A549 (cell line): ENCODE measurements at regions not wholly inside any gene's neighbourhood (a gene's known extent, or its start where the extent isn't known, plus 50 kb on each side); places are given as distances from the start of the nearest gene placed in this dataset.

ENCODE experiments used
- ATAC-seq, 2 experiments: fragments of 200-7000 bp in 1 of 2; fragments of >200 bp in 1 of 2; cut with Nextera tagmentation in 1 of 2; cut with Tn5 transposase in 1 of 2; 3 replicates each; pipeline versions ENCODE4 v1.8.0 to v1.9.1; 2018 to 2020; ENCODE audit warnings: mild to moderate bottlenecking in 1 of 2, moderate library complexity in 1 of 2
- CTCF ChIA-PET: fragments of 300-600 bp; sonication (Branson Sonifier 250); formaldehyde crosslinking; extraction: SDS; loops from one replicate; lab custom pipeline; 2021; ENCODE audit warnings: antibody characterized with exemption, inconsistent platforms; lab: Yijun Ruan, JAX
- POLR2A ChIA-PET: fragments of 350-600 bp; formaldehyde crosslinking; extraction: SDS; loops from one replicate; lab custom pipeline; 2021; ENCODE audit warnings: antibody characterized with exemption, inconsistent platforms; lab: Yijun Ruan, JAX
- DNase-seq, 2 experiments: peaks; one replicate each; pipeline versions ENCODE4 v3.0.0 to v3.0.0-alpha.2; 2011 to 2016; ENCODE audit warnings: low read depth in 1 of 2, low spot score in 1 of 2
- FAIRE-seq: peaks from 2 replicates; lab custom pipeline; 2011; peaks lifted over from hg19 to GRCh38; lab: Jason Lieb, UNC
- H3K27ac ChIP-seq, 2 experiments: fragments of >200 bp; sonication (Bioruptor Twin); formaldehyde crosslinking; 3 replicates each; pipeline ENCODE4 v1.5.1; 2016 to 2017
- H3K4me1 ChIP-seq: fragments of >200 bp; sonication (Bioruptor Twin); formaldehyde crosslinking; 3 replicates; pipeline ENCODE4 v1.6.1; 2016
- H3K4me2 ChIP-seq: fragments of >200 bp; sonication (Bioruptor Twin); formaldehyde crosslinking; 3 replicates; pipeline ENCODE4 v1.6.1; 2016
- H3K4me3 ChIP-seq: fragments of >200 bp; sonication (Bioruptor Twin); formaldehyde crosslinking; 3 replicates; pipeline ENCODE4 v1.5.1; 2016
- H3K9me3 ChIP-seq: fragments of >200 bp; sonication (Bioruptor Twin); formaldehyde crosslinking; 3 replicates; pipeline ENCODE4 v1.6.1; 2016
- BHLHE40 ChIP-seq: IDR thresholded peaks from 2 replicates; pipeline ENCODE4 v1.6.1; 2012; ENCODE audit warnings: low read depth, low read length, inconsistent platforms
- CBX2 ChIP-seq: fragments of 200-600 bp; sonication (generic); IDR thresholded peaks from 2 replicates; pipeline ENCODE4 v1.6.1; 2016; ENCODE audit warnings: low read depth, mild to moderate bottlenecking, borderline replicate concordance
- CBX8 ChIP-seq: fragments of 200-600 bp; sonication (generic); IDR thresholded peaks from 2 replicates; pipeline ENCODE4 v1.6.1; 2016
- CHD2 ChIP-seq: fragments of 150-350 bp; IDR thresholded peaks from 2 replicates; pipeline ENCODE4 v1.6.1; 2014; ENCODE audit warnings: low read length; ENCODE audit not compliant: partially characterized antibody
- CHD4 ChIP-seq: fragments of 200-600 bp; sonication (generic); IDR thresholded peaks from 2 replicates; pipeline ENCODE4 v1.6.1; 2016; ENCODE audit warnings: antibody characterized with exemption, mild to moderate bottlenecking, borderline replicate concordance
- E2F6 ChIP-seq: IDR thresholded peaks from 2 replicates; pipeline ENCODE4 v1.6.1; 2012; ENCODE audit warnings: low read depth, borderline replicate concordance
- EHF ChIP-seq: fragments of 250-450 bp; sonication (Bioruptor Pico); IDR thresholded peaks from 2 replicates; pipeline ENCODE4 v1.5.0; 2020; ENCODE audit warnings: mild to moderate bottlenecking
- HOXB13 ChIP-seq: fragments of 250-450 bp; sonication (Bioruptor Pico); IDR thresholded peaks from 2 replicates; pipeline ENCODE4 v1.5.0; 2020; ENCODE audit warnings: low read depth, mild to moderate bottlenecking, moderate library complexity
- HOXB5 ChIP-seq: fragments of 250-450 bp; sonication (Bioruptor Pico); IDR thresholded peaks from 2 replicates; pipeline ENCODE4 v1.5.0; 2020; ENCODE audit warnings: mild to moderate bottlenecking, moderate library complexity
- JUN ChIP-seq, 2 experiments: fragments of >200 bp; sonication (Bioruptor Twin); formaldehyde crosslinking; IDR thresholded peaks; 2 replicates in 1 of 2; 3 replicates in 1 of 2; pipeline ENCODE4 v1.6.1; 2016 to 2017
- NFE2L2 ChIP-seq: fragments of 150-350 bp; conservative IDR thresholded peaks from 2 replicates; pipeline ENCODE4 v1.6.1; 2014; ENCODE audit warnings: low read length
- POLR2A ChIP-seq: IDR thresholded peaks from 2 replicates; pipeline ENCODE4 v1.6.1; 2012; ENCODE audit warnings: mild to moderate bottlenecking, low read length
- POLR2AphosphoS2 ChIP-seq: conservative IDR thresholded peaks from 2 replicates; pipeline ENCODE4 v1.6.1; 2012; ENCODE audit warnings: low read length, improper control_type of control experiment, inconsistent platforms
- RARB ChIP-seq: fragments of 250-450 bp; sonication (Bioruptor Pico); IDR thresholded peaks from 2 replicates; pipeline ENCODE4 v1.8.0; 2021; ENCODE audit warnings: mild to moderate bottlenecking, moderate library complexity
- RCOR1 ChIP-seq: fragments of 150-350 bp; IDR thresholded peaks from 2 replicates; pipeline ENCODE4 v1.6.1; 2014; ENCODE audit warnings: antibody characterized with exemption, low read length, low read depth
- REST ChIP-seq: fragments of 200-600 bp; sonication (generic); IDR thresholded peaks from 2 replicates; pipeline ENCODE4 v1.6.1; 2016; ENCODE audit warnings: antibody characterized with exemption, mild to moderate bottlenecking, moderate library complexity
- RFX5 ChIP-seq: fragments of 450-650 bp; IDR thresholded peaks from 2 replicates; pipeline ENCODE4 v1.7.1; 2014; ENCODE audit warnings: antibody characterized with exemption, mild to moderate bottlenecking, moderate library complexity
- SMC3 ChIP-seq: fragments of >200 bp; sonication (Bioruptor Twin); formaldehyde crosslinking; IDR thresholded peaks from 3 replicates; pipeline ENCODE4 v1.6.1; 2018; ENCODE audit warnings: inconsistent platforms
- SREBF2 ChIP-seq: fragments of 450-650 bp; IDR thresholded peaks from 2 replicates; pipeline ENCODE4 v1.6.1; 2014; ENCODE audit warnings: mild to moderate bottlenecking, moderate library complexity
- TP53 ChIP-seq: fragments of 250-450 bp; sonication (Bioruptor Pico); IDR thresholded peaks from 2 replicates; pipeline ENCODE4 v1.5.0; 2021; ENCODE audit warnings: mild to moderate bottlenecking, moderate library complexity
- WGBS: methylation state at CpG from one replicate; pipeline ENCODE4 v1.1.6; 2017; ENCODE audit errors: missing lambda C conversion rate; 5-methylcytosine and 5-hydroxymethylcytosine counted together
- TF ChIP-seq, protein P1 (sequence below): IDR thresholded peaks from 2 replicates; pipeline ENCODE4 v1.6.1; 2012
- TF ChIP-seq, protein P2 (sequence below): fragments of >200 bp; sonication (Bioruptor Twin); formaldehyde crosslinking; IDR thresholded peaks from 2 replicates; pipeline ENCODE4 v1.6.1; 2016

- Histone ChIP-seq H3K27ac (no peak overlapping the region), H3K4me2 (no peak overlapping the region), H3K9me3 (no peaks in the 10 kb centered on the region), H3K4me3 (no peak overlapping the region), H3K4me1 (no peaks in the 10 kb centered on the region)
- WGBS: 3% methylated on average over 1 of the region's 1 CpG
- no peak for ATAC-seq
- FAIRE-seq: no peak
- ChIA-PET CTCF (interaction anchor here (1.6 kb wide), 1 partner anchor 399 kb away, joined by 3 read pairs; no protein-coding TSS in a partner anchor), POLR2A (no interaction called here)
- no peak for DNase-seq
- no peak for TF ChIP-seq REST
- TF ChIP-seq RFX5: no peak
- TF ChIP-seq POLR2AphosphoS2: no peak
- no peak for TF ChIP-seq TP53
- TF ChIP-seq NFE2L2: no peak
- TF ChIP-seq BHLHE40: no peak
- TF ChIP-seq SMC3: no peak
- no peak for TF ChIP-seq HOXB5 (CRISPR knock-in tag)
- no peak for TF ChIP-seq CHD2
- TF ChIP-seq, protein P1, sequence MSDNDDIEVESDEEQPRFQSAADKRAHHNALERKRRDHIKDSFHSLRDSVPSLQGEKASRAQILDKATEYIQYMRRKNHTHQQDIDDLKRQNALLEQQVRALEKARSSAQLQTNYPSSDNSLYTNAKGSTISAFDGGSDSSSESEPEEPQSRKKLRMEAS: no peak
- TF ChIP-seq CBX2: no peak
- TF ChIP-seq, protein P2, sequence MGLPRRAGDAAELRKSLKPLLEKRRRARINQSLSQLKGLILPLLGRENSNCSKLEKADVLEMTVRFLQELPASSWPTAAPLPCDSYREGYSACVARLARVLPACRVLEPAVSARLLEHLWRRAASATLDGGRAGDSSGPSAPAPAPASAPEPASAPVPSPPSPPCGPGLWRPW: no peak
- no peak for TF ChIP-seq HOXB13 (CRISPR knock-in tag)
These were observed 398.8 kb downstream of the CCDC85A start for GRCh38 chr2:56582570-56582969.

- no peak overlapping the region for H3K4me2 ChIP-seq
- no peaks in the 10 kb centered on the region for H3K4me1 ChIP-seq
- no peak for ATAC-seq
- no peak overlapping the region for H3K27ac ChIP-seq
- ChIA-PET POLR2A (no interaction called here), CTCF (interaction anchor here (0.9 to 1.6 kb wide), 2 partner anchors 39 to 401 kb away, joined by 3 to 5 read pairs; no protein-coding TSS in a partner anchor)
- no peak for FAIRE-seq
- DNase-seq: no peak
- H3K4me3 ChIP-seq: no peak overlapping the region
- WGBS: 57% methylated on average over 1 of the region's 1 CpG
- H3K9me3 ChIP-seq: no peaks in the 10 kb centered on the region
- no peak for TF ChIP-seq EHF (CRISPR knock-in tag)
- TF ChIP-seq RFX5: no peak
- TF ChIP-seq HOXB5 (CRISPR knock-in tag): no peak
- no peak for TF ChIP-seq RCOR1
- no peak for TF ChIP-seq SMC3
- no peak for TF ChIP-seq BHLHE40
- no peak for TF ChIP-seq SREBF2
- no peak for TF ChIP-seq CHD4
- TF ChIP-seq RARB: no peak
- no peak for TF ChIP-seq CBX8
- TF ChIP-seq, protein P1: no peak
- TF ChIP-seq JUN (IDR thresholded peaks at IDR 0.05): no peak
- TF ChIP-seq POLR2A: no peak
- TF ChIP-seq E2F6: no peak
These were observed 400.1 kb downstream of the CCDC85A start for GRCh38 chr2:56583796-56584315.
